Smooth muscle cell (in vitro differentiated cells): ENCODE measurements at regions not wholly inside any gene's neighbourhood (a gene's known extent, or its start where the extent isn't known, plus 50 kb on each side); places are given as distances from the start of the nearest gene placed in this dataset.

Source experiments
- DNase-seq: peaks from one replicate; lab custom pipeline; 2025; ENCODE audit not compliant: unreplicated experiment; lab: John Stamatoyannopoulos, UW
- H2AFZ ChIP-seq: fragments of 200-600 bp; sonication (generic); 2 replicates; pipeline ENCODE4 v1.6.0; 2016; ENCODE audit warnings: antibody characterized with exemption, low read depth, mild to moderate bottlenecking
- H3F3A ChIP-seq: fragments of 200-600 bp; sonication (generic); 2 replicates; pipeline ENCODE4 v1.6.0; 2017; ENCODE audit warnings: antibody characterized with exemption, low read depth
- H3K27ac ChIP-seq: fragments of 200-600 bp; sonication (generic); 2 replicates; pipeline ENCODE4 v1.5.1; 2016; ENCODE audit warnings: low read depth, mild to moderate bottlenecking
- H3K27me3 ChIP-seq: fragments of 200-600 bp; sonication (generic); 2 replicates; pipeline ENCODE4 v1.6.1; 2016; ENCODE audit warnings: low read depth, mild to moderate bottlenecking
- H3K36me3 ChIP-seq: fragments of 200-600 bp; sonication (generic); 2 replicates; pipeline ENCODE4 v1.5.1; 2016; ENCODE audit warnings: low read depth
- H3K4me1 ChIP-seq: fragments of 200-600 bp; sonication (generic); 2 replicates; pipeline ENCODE4 v1.5.1; 2016; ENCODE audit warnings: low read depth
- H3K4me2 ChIP-seq: fragments of 200-600 bp; sonication (generic); 2 replicates; pipeline ENCODE4 v1.6.0; 2016; ENCODE audit warnings: mild to moderate bottlenecking
- H3K4me3 ChIP-seq: fragments of 200-600 bp; sonication (generic); 2 replicates; pipeline ENCODE4 v1.5.1; 2016; ENCODE audit warnings: mild to moderate bottlenecking
- H3K79me2 ChIP-seq: fragments of 200-600 bp; sonication (generic); 2 replicates; pipeline ENCODE4 v1.6.0; 2016; ENCODE audit warnings: low read depth, mild to moderate bottlenecking
- H3K9ac ChIP-seq: fragments of 200-600 bp; sonication (generic); 2 replicates; pipeline ENCODE4 v1.6.0; 2016; ENCODE audit warnings: low read depth
- H3K9me3 ChIP-seq: fragments of 200-600 bp; sonication (generic); replicated peaks from 2 replicates; pipeline ENCODE4 v1.5.1; 2016; ENCODE audit warnings: low read depth
- H4K20me1 ChIP-seq: fragments of 200-600 bp; sonication (generic); 2 replicates; pipeline ENCODE4 v1.6.0; 2016; ENCODE audit warnings: low read depth
- CTCF ChIP-seq: fragments of 200-600 bp; sonication (generic); IDR thresholded peaks from 2 replicates; pipeline ENCODE4 v1.5.1; 2017; ENCODE audit warnings: borderline replicate concordance, mild to moderate bottlenecking, antibody characterized with exemption; ENCODE audit not compliant: insufficient read depth, poor library complexity, severe bottlenecking
- WGBS: methylation state at CpG from one replicate; pipeline ENCODE4 v1.1.7; 2016; ENCODE audit warnings: low lambda C conversion rate; 5-methylcytosine and 5-hydroxymethylcytosine counted together

GRCh38 chr16:14004729-14005315 lies 66.3 kb upstream of the MRTFB start:
- peaks cover 14% of the 10 kb centered on the region for H3K4me1 ChIP-seq
- no peak for TF ChIP-seq CTCF
- no peak overlapping the region for H3K4me3 ChIP-seq
- DNase-seq: no peak
- no peak overlapping the region for H3K27ac ChIP-seq
- no peak overlapping the region for H3K4me2 ChIP-seq
- no peaks in the 10 kb centered on the region for H3K79me2 ChIP-seq
- 79% methylated on average over 2 of the region's 2 CpGs for WGBS
- peak overlapping the region; percentile 29 for H2AFZ ChIP-seq
- H3K36me3 ChIP-seq: no peaks in the 10 kb centered on the region
- H3F3A ChIP-seq: peaks cover 5% of the 10 kb centered on the region
- no peaks in the 10 kb centered on the region for H3K27me3 ChIP-seq
- no peaks in the 10 kb centered on the region for H3K9me3 ChIP-seq
- H4K20me1 ChIP-seq: no peaks in the 10 kb centered on the region
- H3K9ac ChIP-seq: no peak overlapping the region

GRCh38 chr16:14005335-14005734 lies 65.8 kb upstream of the MRTFB start:
- Histone ChIP-seq H3K9ac (no peak overlapping the region), H3K27me3 (no peaks in the 10 kb centered on the region), H2AFZ (no peak overlapping the region), H3K36me3 (no peaks in the 10 kb centered on the region), H4K20me1 (no peaks in the 10 kb centered on the region), H3K4me1 (peaks cover 14% of the 10 kb centered on the region), H3F3A (peaks cover 5% of the 10 kb centered on the region), H3K4me3 (no peak overlapping the region), H3K9me3 (no peaks in the 10 kb centered on the region), H3K79me2 (no peaks in the 10 kb centered on the region), H3K27ac (no peak overlapping the region), H3K4me2 (no peak overlapping the region)
- DNase-seq: no peak
- no peak for TF ChIP-seq CTCF
- 95% methylated on average over 6 of the region's 6 CpGs for WGBS

GRCh38 chr16:14007450-14007849 lies 63.7 kb upstream of the MRTFB start:
- Histone ChIP-seq H3K9ac (no peak overlapping the region), H3K9me3 (no peaks in the 10 kb centered on the region), H3K4me1 (peaks cover 12% of the 10 kb centered on the region), H3K79me2 (no peaks in the 10 kb centered on the region), H3F3A (peaks cover 5% of the 10 kb centered on the region), H2AFZ (no peak overlapping the region), H3K27me3 (no peaks in the 10 kb centered on the region), H3K27ac (no peak overlapping the region), H3K36me3 (no peaks in the 10 kb centered on the region), H4K20me1 (no peaks in the 10 kb centered on the region), H3K4me3 (no peak overlapping the region), H3K4me2 (no peak overlapping the region)
- no peak for TF ChIP-seq CTCF
- DNase-seq: no peak
- 66% methylated on average over 4 of the region's 4 CpGs for WGBS

GRCh38 chr16:14011001-14011400 lies 60.1 kb upstream of the MRTFB start:
- DNase-seq: no peak
- Histone ChIP-seq H3K4me2 (no peak overlapping the region), H2AFZ (no peak overlapping the region), H3F3A (peaks cover 8% of the 10 kb centered on the region), H3K9me3 (no peaks in the 10 kb centered on the region), H3K36me3 (no peaks in the 10 kb centered on the region), H3K27me3 (no peaks in the 10 kb centered on the region), H4K20me1 (no peaks in the 10 kb centered on the region), H3K9ac (no peak overlapping the region), H3K27ac (no peak overlapping the region), H3K4me3 (no peak overlapping the region), H3K4me1 (no peaks in the 10 kb centered on the region), H3K79me2 (no peaks in the 10 kb centered on the region)
- no peak for TF ChIP-seq CTCF
- 88% methylated on average over 2 of the region's 2 CpGs for WGBS
